ENCODE measurements at regions not wholly inside any gene's neighbourhood (a gene's known extent, or its start where the extent isn't known, plus 50 kb on each side); places are given as distances from the start of the nearest gene placed in this dataset.
"Not testable (repeated sequence)": the region's sequence is repeated elsewhere in the genome, so short reads cannot be mapped to it uniquely, and the experiment has no call there.

DNA sequence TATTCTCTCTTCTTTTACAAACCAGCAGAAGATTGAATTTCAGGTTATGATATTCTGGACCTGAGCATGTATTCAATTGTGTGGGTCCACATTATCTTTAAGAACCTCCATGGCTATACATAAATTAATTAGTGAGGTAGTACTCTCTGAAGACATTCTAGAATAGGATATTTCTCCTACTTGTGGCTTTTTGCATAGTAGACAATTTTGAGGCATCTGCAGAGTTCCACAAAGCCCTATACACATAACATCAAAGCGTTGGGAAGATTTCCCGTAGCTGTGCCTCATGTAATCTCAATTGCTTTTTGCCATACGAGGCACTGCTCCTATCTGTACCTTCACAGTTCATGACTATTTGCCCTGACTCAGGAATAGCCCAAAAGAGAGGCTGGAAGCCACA lies 395.4 kb upstream of the RGS17 start:
- DNase-seq: no peak

DNA sequence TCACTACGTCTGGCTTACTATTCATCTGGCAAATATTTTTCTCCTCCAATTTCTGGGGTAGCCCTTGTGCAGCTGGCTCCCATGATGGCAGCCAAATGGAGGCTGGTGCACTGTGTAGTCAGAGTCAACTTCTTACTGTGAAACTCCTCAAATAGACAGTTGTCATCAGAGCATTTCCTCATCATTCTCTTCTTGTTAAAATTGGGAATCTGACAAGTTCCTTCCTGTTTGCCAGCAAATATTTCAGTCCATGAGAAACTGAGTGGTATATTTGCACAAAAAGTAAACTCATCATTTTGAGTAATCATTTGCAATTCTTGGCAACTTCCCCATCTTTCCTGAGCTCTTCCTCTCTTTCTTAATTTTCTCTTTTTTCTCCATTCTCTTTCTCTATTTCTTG lies 394.9 kb upstream of the RGS17 start:
- no peak for DNase-seq

DNA sequence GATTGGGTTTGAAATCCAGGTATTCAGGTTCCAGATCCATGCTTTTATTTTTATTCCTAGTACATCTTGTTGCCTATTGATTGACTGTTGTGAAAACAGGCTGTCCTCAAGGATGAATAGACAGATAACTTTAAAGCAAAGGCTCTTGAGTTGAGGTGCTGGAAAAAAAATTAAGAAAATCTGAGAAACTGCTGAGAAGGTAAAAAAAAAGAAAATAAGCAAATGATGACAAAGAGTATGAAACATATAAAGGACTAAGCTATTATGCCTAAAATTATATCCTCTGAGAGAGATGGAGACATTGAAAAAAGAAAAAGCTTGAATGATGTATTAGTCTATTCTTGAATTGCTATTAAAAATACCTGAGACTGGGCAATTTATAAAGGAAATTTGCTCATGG lies 392.3 kb upstream of the RGS17 start:
- DNase-seq: no peak

DNA sequence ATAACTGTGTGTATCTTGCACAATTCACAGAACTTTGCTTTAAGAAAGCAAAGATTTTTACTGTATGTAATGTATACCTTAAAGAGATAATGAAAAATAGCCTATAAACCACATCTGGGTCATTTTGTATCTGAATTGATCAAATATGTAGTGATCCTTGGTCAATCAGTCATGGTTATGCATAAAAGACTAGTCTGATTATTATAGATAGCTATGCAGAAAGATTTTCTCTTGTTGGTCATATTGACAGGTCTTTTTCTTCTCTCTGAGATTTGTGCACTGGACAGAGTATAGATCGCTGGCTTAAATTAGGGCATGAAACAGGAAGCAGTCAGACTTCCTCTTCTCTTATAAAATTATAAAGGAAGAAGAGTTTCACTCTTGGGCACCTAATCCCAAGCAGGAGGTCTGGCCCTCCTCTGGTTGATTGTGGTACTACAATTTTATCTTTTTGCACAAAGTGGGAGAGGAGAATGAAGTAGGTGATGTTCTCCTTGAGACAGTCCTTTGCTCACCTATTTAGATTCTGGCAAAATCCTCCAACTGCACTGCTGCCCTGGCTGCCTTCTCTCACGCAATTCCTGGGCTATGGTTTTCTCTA lies 380.9 kb upstream of the RGS17 start:
- no peak for DNase-seq

DNA sequence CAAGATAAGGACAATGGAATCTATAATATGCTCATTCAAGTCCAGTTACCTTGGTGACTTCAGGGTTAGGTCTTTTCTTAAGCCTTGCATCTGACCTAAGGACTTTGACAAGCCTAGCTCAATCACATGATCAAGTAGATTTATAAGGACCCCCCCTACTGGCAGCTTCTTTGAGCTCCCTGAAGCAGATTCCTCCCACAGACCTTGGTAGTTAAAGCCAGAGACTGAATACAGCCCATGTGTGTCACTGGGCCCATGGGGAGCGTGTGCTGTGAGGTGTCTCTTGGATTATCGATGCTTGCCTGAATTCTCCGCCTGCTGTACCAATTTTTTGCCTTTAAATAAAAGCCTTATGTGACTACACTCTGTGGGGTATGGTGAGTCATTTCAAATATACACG lies 372.7 kb upstream of the RGS17 start:
- DNase-seq: no peak

DNA sequence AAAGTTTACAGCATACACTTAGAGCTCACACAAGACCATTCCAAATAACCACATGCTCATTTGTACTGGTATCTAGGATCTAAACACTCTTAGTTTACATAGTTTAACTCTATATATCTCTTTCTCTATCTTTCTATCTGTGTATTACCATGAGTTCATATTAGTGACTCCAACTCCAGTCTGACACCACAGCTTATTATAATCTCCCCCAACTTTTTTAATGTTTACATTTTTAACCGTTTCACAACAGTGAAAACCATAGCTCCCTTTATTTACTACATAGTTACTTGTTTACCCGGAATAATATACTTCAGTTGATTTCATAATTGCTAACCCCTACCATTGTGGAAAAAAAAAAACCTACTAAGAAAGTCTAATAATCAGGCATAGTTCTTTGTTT lies 362.4 kb upstream of the RGS17 start:
- DNase-seq: no peak

DNA sequence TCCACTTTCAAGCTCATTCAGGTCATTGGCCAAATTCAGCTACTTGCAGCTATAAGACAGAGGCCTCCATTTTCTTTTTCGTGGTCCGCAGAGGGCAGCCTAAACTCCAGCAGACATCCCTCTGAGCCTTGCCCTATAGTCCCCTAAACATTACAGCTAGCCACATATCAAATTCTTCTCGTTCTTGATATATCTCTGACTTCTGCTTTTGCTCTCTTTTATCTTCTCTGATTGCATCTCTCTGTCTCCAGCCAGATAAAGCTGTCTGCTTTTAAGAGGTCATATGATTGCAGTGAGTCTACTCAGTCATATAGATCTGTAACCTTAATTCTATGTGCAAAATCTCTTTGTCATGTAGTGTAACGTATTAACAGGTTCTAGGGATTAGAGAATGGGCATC lies 358.4 kb upstream of the RGS17 start:
- no peak for DNase-seq

DNA sequence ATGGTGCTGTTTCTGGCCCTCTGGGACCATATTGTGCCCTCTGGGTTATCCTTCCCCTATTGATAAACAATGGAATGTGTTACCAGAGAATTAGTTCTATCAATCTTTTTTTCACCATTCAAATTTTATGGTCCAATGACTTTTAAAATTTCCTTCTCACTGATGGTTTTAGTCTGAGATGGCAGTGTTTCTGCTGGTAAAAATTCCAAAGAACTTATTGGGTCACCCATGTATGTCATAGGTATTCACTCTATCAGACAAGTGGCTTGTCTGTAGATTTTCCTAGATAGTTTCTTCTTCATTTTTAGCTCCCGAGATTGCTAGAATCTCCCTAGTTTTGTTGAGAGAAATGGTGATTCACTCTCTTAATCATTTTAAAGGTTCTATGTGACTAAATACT lies 357.2 kb upstream of the RGS17 start:
- DNase-seq: no peak

DNA sequence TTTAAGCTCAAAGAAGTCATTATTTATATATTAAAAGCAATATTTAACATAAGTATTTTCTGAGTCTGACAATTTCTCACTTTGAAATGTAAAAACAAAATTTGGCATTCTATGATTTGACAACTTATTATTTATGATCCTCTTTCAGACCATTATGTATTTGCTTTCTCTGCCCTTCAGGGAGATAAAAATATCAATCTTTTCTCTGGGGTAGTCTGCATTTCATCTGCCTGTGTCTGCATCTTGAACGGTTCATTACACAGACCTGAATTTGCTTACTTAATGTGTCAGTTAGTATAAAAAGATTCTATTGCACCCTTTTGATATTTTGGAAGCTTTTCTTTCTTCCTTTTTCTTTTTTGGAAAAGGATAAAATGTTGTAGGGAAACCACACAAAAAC lies 354.0 kb upstream of the RGS17 start:
- DNase-seq: no peak

DNA sequence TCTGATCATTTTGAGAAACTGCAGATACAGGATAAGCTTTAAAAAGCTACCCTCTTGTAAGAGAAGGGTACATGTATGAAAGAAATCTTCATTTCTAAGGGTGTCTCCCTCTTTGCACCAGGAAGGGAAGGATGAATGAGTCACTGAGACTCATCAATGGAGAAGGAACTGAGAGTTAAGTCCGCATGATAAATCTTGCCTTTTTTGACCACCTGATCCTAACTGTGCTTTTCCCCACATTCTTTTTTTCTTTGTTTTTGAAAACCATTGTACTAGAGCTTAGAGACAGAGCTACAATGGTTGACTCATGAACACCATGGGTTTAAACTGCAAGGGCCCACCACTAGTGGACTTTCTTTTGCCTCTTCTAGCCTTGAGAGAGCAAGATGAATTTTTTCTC lies 353.0 kb upstream of the RGS17 start:
- no peak for DNase-seq

DNA sequence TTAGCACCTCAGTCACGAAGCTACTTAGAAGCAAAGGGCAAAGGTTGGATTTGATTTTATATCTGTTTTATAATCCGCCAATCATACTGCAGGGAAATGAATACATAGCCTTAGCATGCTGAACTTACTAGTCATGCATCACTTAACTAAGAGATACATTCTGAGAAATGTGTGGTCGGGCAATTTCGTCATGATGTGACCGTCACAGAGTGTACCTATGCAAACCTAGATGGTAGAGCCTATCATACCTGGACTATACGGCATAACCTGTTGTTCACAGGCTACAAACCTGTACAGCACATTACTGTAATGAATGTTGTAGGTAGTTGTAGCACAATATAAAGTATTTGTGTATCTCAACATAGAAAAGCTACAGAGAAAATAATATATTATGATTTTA lies 345.2 kb upstream of the RGS17 start:
- DNase-seq: no peak

DNA sequence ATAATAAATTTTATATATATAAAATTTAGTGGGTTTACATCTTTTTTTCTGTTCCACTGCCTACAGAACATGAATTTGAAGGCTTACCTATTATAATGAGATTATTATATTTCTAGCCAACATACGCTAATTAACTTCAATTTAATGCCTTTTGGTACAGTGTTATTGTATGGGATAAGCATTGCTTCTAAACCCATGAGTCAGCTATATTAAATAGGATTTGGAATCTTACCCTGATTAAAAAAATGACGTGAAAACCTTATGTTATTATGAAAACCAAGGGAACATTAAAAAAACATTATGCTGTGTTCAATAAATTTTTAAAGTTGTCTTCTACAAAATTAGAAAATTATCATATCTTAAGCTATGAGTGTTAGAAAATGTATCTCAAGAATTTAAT lies 334.0 kb upstream of the RGS17 start:
- DNase-seq: no peak

DNA sequence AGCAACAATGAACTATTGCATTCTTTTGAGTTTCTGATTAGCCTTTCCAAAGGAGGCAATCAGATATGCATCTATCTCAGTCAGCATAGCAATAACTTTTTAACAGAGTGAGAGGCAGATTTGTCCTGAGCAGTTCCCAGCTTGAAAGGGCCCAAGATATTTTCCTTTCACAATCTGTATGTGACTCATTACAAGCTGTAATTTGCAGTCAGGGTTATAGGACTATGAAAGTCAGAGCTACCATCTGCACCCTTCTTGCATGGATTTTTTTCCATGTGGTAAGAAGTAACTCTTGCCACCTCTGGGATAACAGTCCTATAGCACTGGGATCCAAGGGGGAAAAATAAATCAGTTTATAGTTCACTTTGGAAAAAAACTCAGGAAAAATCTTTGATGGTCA lies 318.2 kb upstream of the RGS17 start:
- DNase-seq: no peak

DNA sequence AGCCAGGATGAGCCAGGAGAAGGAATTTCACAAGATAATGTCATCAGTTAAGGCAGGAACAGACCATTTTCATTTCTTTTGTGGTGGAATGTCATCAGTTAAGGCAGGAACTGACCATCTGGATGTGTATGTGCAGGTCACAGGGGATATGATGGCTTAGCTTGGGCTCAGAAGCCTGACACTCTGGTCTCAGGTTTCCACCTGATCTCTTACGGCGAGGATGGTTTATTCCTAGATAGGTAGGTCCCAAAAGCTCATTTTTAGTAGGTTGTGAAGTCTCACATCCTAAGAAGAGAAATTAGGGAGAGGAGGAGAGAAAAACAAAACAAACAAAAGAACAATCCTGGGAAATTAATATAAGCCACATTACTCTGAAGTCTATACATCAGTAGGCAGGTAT lies 311.7 kb upstream of the RGS17 start:
- not testable (repeated sequence) for DNase-seq

DNA sequence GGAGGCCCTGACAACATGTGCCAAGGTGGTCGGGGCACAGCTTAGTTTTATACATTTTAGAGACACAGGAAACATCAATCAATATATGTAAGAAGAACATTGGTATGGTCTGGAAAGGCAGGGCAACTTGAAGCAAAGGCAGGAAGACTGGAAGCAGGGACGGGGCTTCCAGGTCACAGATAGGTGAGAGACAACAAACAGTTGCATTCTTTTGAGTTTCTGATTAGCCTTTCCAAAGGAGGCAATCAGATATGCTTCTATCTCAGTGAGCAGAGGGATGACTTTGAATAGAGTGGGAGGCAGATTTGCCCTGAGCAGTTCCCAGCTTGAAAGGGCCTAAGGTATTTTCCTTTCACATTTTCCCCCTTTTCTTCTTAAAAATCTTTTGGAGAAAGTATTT lies 311.0 kb upstream of the RGS17 start:
- DNase-seq: no peak

DNA sequence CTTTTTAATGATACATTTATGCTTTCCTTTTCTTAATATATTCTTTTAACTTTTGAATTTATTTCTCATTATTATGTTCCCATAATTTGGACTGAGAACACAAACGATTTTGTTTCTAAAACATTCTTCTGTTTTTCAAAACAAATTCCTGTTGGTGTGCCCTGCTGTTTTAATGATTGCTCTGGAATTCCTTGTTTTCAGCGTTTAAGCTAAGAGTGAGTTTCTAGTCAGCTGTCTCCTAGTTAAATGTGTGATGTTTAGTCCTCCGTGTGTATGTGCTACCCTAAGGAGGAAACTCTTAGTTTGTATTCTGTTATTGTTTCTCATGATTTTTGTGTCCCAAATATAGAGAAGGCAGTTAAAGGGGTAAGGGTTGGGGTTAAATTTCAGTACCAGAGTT lies 306.1 kb upstream of the RGS17 start:
- no peak for DNase-seq

DNA sequence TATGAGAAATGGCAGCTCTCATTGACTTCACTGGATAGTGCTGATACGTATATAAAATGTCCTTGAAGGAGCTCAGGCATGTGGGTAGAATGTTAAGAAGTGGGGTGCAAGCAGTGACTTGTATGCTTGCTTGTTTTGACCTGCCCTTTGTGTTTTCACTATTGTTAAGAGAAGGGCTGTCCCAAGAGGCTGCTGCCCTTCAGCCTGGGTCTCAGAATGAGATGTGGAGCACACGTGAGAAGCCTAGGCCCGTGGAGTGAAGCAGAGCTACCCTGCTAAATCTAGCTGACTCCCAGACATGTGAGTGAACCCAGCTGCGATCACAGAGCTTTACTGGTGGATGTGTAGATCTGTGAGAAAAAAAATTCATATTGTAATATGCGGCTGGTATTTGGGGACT lies 305.3 kb upstream of the RGS17 start:
- no peak for DNase-seq

DNA sequence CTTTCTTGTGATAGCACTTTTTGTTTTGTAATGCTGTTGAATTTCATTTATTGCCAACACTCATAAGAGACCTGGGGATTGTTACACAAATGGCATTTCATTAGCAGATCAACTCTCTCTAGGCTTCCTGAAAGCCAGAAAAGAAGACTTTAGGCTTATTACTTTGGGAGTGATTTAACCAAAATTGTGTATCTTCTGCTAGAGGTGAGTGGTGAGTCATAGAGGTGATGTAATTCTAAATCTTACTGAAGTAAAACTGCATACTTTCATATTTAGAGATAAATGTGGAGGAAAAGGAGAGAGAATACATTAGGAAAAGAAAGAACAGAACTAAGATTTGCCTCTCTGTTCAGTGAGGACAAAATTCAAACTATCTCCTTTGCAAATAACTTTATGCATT lies 304.7 kb upstream of the RGS17 start:
- no peak for DNase-seq

DNA sequence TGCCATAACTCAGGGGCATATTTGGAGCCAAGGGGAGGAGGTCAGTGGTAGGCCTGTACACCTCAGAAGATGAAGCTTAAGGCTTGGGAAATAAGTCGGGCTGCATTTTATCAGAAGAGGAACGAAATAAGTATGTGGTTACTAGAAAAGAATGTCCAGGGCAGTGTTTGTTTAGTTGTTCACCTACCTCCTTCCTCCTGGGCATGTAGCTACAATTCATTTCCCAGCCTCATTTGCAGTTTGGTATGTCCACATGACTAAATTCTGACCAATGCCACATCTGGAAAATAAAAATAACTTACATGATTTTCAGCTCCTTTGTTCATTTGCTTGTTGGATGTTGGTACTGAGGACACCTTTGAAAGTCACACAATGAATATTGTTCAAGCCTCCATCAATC lies 294.5 kb upstream of the RGS17 start:
- DNase-seq: no peak

DNA sequence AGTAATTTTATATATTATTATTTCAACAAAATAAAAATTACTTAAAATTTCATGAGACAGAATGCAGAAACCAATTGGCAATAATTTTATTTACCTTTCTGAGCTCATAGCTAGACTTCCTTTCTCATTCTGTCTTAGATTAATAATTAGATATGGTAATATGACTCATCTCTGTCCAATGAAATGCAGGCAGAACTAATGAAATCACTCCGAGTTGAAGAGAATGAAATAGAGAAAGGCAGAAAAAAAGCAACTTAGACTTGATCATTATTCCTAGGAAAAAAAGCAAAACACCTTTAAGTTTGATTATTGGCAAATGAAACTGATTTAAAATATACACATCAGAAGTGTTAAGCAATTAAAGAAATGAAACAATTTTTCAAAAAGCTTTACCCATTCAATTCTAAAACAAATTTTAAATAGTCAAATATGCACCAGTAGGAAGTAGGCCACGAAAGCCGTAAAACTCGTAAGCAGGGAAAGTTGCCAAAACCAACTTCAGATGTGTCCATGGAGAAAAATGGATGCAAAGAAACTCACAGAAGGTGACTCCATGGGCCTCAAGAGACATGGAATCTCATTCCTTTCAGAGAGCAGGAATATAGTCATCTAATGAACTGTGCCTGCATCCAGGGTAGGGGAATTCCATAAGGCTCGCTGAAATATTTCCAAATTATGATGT lies 293.8 kb upstream of the RGS17 start:
- no peak for DNase-seq

DNA sequence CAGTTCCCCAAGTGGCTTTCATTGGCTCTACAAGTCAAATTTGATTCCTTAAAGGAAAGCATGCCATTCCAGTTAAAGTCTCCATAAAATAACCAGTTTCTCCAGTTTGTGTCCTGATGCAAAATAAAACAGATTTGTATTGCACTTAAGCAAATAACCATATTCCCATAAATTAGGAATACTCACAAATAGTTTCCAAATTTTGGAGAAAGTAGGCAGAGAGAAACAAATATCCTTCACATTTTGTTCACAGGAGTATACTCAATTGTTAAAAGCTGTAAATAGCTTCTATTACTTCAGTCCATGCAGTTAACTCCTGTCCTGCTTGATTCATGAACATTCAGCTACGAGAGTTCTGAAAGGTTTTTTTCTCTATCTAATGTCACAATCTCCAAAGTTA lies 281.4 kb upstream of the RGS17 start:
- DNase-seq: no peak

DNA sequence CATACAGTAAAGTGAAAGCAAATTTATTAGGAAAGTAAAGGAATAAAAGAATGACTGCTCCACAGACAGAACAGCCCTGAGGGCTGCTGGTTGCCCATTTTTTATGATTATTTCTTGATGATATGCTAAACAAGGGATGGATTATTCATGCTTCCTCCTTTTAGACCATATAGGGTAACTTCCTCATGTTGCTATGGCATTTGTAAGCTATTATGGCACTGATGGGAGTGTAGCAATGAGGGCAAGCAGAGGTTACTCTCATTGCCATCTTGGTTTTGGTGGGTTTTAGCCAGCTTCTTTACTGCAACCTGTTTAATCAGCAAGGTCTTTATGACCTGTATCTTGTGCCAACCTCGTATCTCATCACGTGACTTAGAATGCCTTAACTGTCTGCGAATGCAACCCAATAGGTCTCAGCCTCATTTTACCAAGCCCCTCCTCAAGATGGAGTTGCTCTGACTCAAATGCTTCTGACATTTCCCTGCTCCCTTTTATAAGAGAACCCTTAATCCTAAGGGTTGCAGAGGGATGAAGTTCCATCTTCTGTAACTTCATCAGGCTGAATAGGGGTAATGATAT lies 280.1 kb upstream of the RGS17 start:
- no peak for DNase-seq

DNA sequence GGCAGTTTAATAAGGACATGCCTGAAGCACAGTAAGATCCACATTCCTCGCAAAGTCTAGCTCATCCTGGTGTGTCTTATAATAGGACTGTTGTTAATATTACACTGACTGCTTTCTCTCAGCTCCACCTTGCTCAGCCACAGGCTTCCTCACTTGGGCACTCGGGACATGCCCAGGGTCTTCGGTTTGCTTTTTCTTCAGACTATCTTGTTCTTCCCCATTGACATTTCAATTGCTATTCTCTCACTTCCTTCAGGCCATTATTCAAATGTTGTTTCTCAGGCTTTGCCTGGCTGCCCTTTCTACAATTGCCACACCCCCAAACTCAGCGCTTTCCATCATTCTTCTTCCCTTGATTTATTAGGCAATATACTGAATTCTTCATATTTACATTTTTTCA lies 274.8 kb upstream of the RGS17 start:
- no peak for DNase-seq

DNA sequence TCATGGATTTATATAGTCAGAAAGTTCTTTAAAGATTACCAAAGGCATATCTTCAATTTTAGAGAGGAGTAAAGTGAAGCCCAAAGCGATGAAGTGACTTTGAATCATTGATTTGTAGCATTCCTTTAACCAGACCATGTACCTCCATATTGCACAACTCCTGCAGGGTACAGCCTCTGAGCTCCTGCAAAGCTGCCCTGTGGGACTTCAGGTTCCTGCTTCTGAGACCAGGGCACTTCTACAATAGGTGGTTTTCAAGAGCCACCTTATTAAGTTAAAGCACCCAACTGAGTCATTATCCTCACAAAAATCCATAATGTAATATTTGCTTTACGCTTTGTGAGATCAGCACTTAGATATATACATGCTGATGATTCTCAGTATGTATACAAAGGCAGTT lies 270.7 kb upstream of the RGS17 start:
- no peak for DNase-seq

DNA sequence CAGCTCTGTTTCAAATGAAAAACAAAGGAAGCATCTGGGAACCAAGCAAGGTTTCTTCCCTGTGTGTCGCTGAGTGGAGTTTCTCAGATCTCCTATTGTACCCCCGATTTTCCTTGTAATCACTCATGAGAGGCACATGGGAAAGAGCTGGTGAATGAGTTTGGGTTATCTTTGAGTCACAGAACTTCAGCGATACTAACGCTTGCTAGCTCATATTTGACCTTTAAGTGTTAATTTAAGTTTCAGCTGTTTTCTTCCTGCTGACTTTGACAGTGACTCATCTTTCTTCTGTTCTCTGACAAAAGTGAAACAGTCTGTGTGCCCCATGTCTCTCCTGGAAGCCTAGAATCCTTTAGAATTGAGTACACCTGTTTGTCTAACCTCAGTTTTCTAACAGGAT lies 261.1 kb upstream of the RGS17 start:
- no peak for DNase-seq

Data from activated CD4-positive, CD25-positive, alpha-beta regulatory T cell treated with anti-CD3 and anti-CD28 coated beads, Interleukin-2, amount 50 U/mL, for 72 hours (primary cell).